ENCODE measurements at regions not wholly inside any gene's neighbourhood (a gene's known extent, or its start where the extent isn't known, plus 50 kb on each side); places are given as distances from the start of the nearest gene placed in this dataset.

DNA sequence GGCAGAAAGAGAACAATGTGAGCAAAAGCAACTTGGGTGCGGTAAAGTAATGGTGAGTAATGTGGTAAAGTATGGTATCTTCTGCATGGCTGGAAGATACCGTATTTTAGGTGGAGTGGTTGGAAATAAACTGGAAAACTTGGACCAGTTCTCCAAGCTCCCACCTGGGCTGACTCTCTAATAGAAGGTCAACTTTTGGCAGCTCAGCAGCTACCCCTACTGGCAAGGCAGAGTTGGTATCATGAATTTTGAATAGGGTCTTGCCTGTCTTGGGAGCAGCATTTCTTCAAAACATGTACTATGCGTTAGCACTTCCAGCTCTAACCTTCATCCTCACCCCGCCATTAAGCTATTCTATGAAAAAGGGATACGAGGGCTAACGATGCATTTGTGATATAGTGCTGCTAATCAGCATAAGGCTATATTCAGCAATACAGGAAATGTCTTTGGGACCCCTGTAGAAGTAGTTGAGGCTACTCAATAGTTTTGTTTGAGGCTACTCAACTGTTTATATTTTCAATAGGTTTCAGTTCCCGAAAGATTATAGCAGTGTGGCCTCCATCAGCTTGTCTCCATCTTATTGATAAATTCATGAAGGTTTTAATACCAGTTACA, 276.3 kb upstream of the FAR2 start:
- Mint-ChIP-seq H3K27ac (no peak overlapping the region), H3K4me3 (no peak overlapping the region), H3K27me3 (peaks cover under 1% of the 10 kb centered on the region), H3K4me1 (no peaks in the 10 kb centered on the region), H3K36me3 (ENCODE audit: low read depth) (no peaks in the 10 kb centered on the region)
- ATAC-seq (no peak), DNase-seq (no peak)
- H3K9me3 ChIP-seq (ENCODE audit: control insufficient read depth, low read length, poor library complexity, severe bottlenecking) = no peaks in the 10 kb centered on the region

DNA sequence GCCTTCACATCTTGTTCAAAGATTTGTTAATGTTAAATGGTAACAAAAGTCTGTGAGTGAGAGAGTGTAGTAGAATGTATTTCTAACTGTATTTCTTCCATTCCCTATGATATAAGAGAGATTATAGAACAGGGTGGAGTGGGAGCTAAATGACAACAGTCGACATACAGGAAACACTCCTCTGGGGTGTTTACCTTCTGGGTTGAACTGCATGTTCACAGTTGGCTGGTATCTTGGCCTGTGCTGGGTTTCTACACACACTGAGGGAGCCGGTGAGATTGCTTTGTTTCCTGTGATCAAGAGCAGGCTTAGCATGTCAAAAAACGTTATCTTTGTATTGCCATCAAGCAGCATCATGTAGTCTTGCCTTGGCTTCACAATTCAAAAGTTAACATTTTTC, 274.3 kb upstream of the FAR2 start:
- ATAC-seq (no peak), DNase-seq (no peak)
- Mint-ChIP-seq H3K4me3 (no peak overlapping the region), H3K36me3 (ENCODE audit: low read depth) (no peaks in the 10 kb centered on the region), H3K4me1 (no peaks in the 10 kb centered on the region), H3K27me3 (no peaks in the 10 kb centered on the region), H3K27ac (no peak overlapping the region)
- H3K9me3 ChIP-seq (ENCODE audit: control insufficient read depth, low read length, poor library complexity, severe bottlenecking) = no peaks in the 10 kb centered on the region

DNA sequence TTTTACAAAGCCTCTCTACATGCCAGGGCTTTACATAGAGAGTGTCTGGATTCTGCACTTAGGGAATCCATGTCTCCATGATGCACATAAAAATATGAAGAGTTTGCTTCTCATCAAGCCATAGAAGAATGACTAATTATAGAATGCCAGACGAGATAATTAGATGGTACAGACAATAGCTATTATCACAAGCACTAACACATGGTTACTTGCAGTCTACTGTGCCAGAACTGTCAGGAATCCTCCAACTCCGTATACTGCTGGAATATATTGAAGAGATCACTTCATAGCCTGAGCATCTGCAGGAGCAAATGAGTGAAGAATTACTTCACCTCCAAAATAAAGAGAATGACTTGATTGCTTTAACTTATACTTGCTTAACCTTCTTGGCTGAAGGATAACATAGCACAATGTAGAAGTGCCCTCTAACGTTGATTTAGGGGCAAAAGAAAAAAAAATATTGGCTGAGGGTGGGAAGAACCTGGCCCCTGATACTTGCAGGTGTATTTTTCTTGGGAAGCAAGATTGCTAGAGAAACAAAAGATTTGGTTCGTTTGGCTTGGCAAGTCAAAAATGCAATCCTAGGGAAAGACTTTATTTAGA, 272.8 kb upstream of the FAR2 start:
- H3K4me1 Mint-ChIP-seq = no peaks in the 10 kb centered on the region
- no peak overlapping the region for H3K27ac Mint-ChIP-seq
- H3K27me3 Mint-ChIP-seq = no peaks in the 10 kb centered on the region
- no peaks in the 10 kb centered on the region for H3K9me3 ChIP-seq (ENCODE audit: control insufficient read depth, low read length, poor library complexity, severe bottlenecking)
- ATAC-seq (no peak), DNase-seq (no peak)
- no peak overlapping the region for H3K4me3 Mint-ChIP-seq
- no peaks in the 10 kb centered on the region for H3K36me3 Mint-ChIP-seq (ENCODE audit: low read depth)

DNA sequence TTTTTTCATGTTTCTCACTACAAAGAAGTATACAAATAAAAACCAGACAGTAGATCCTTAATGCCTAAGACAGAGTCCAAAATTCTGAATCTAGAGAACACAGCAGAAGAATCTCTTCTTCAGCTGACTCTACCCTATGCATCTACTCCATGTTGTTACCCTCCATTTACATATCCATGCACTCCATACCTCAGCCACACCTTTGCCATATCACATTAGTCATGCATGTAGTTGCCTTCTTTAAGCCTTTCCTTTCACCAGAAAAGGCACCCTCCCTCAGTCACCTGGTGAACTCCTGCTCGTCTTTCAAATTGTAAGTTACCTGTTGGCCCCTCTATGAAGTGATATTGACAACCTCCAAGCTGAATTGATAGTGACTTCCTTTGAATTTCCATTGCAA, 271.2 kb upstream of the FAR2 start:
- H3K9me3 ChIP-seq (ENCODE audit: control insufficient read depth, low read length, poor library complexity, severe bottlenecking) = no peaks in the 10 kb centered on the region
- no peak for ATAC-seq
- Mint-ChIP-seq H3K27me3 (no peaks in the 10 kb centered on the region), H3K4me3 (no peak overlapping the region), H3K4me1 (no peaks in the 10 kb centered on the region), H3K36me3 (ENCODE audit: low read depth) (no peaks in the 10 kb centered on the region), H3K27ac (no peak overlapping the region)
- DNase-seq = no peak

DNA sequence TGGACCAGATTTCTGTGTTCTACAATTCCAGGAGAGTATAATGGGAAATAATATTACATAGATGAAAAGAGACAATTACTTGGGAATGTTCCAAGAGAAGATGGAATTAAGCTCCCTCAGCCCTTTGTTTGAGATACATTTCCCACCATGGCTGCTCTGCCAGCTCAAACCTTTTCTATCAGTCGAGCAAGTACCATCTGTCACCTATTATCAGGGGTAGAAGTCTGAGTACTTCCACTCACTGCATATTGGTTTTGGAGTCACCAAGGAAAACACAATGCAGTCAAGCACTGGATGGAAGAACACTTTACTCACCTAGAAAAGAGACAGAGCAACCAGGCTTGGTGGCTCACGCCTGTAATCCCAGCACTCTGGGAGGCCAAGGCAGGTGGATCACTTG, 270.4 kb upstream of the FAR2 start:
- no peaks in the 10 kb centered on the region for H3K9me3 ChIP-seq (ENCODE audit: control insufficient read depth, low read length, poor library complexity, severe bottlenecking)
- Mint-ChIP-seq H3K27ac (no peak overlapping the region), H3K36me3 (ENCODE audit: low read depth) (no peaks in the 10 kb centered on the region), H3K27me3 (no peaks in the 10 kb centered on the region), H3K4me3 (no peak overlapping the region), H3K4me1 (no peaks in the 10 kb centered on the region)
- ATAC-seq (no peak), DNase-seq (no peak)

DNA sequence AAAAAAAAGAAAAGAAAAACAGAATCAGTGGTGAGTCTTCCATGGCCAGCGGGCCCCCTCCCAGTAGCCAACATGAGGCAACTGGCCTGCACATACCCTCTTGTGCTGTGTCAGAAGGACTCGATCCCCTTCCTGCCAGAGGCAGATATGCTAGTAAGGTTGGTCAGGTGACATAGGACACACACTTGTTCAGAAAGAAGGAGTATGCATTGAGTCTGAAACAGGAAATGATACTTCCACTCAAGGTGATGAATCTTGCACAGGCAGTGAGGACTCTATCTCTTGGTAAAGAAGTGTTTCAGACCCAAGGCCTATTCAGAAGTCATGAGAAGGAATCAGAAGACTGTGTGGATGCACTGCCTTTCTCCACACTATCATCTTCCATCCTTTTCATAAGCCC, 269.7 kb upstream of the FAR2 start:
- H3K36me3 Mint-ChIP-seq (ENCODE audit: low read depth) = no peaks in the 10 kb centered on the region
- H3K4me1 Mint-ChIP-seq = no peaks in the 10 kb centered on the region
- H3K27ac Mint-ChIP-seq = no peak overlapping the region
- H3K9me3 ChIP-seq (ENCODE audit: control insufficient read depth, low read length, poor library complexity, severe bottlenecking) = no peaks in the 10 kb centered on the region
- DNase-seq (no peak), ATAC-seq (no peak)
- no peak overlapping the region for H3K4me3 Mint-ChIP-seq
- H3K27me3 Mint-ChIP-seq = no peaks in the 10 kb centered on the region

DNA sequence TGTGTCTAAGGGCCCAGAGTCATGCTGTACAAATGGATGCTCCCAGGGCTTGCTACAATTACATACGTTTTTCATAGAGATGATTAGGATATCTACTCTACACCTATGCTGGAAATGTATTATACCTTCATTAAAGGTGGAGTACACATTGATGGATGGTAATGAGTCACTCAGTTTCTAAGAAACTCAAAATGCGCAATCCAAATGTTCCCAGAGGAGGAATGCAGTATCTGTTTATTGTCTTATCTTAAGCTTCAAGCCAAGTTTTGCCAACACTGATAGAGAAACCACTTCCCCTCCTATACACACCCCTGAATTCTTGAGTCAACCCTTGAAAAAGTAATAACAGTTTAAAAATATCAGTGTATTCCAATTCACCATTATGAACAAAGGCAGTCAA, 266.6 kb upstream of the FAR2 start:
- H3K9me3 ChIP-seq (ENCODE audit: control insufficient read depth, low read length, poor library complexity, severe bottlenecking) = no peaks in the 10 kb centered on the region
- H3K4me1 Mint-ChIP-seq = no peaks in the 10 kb centered on the region
- H3K27me3 Mint-ChIP-seq = no peaks in the 10 kb centered on the region
- ATAC-seq (no peak), DNase-seq (no peak)
- H3K4me3 Mint-ChIP-seq = no peak overlapping the region
- no peak overlapping the region for H3K27ac Mint-ChIP-seq
- H3K36me3 Mint-ChIP-seq (ENCODE audit: low read depth) = no peaks in the 10 kb centered on the region

DNA sequence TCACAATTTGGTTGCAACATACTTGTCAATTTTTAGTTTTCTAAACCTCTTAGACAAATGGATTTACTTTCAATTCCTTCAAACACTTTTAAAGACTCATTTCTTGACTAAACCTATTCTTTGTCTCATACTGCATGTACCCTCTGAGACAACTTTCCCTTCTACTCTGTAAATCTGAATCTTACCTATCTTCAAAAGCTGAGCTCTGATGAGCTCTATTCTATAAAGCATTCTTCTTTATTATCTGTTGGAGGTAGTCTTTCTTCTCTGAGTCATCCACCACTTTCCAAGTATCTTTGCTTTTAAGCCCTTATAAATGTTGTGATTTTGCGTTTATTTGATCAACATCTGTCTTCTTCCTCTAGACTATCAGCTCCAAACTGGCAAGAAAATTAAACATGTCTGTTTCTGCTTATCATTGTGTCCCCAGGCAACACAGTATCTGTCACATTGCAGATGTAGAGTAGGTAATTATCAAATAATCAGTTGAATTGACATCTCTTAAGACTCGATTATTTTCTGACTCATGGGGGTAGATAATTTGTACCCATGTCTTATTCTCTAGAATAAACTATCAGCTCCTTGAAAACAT, 265.6 kb upstream of the FAR2 start:
- Mint-ChIP-seq H3K27me3 (no peaks in the 10 kb centered on the region), H3K4me3 (no peak overlapping the region), H3K4me1 (no peaks in the 10 kb centered on the region), H3K36me3 (ENCODE audit: low read depth) (no peaks in the 10 kb centered on the region), H3K27ac (no peak overlapping the region)
- no peaks in the 10 kb centered on the region for H3K9me3 ChIP-seq (ENCODE audit: control insufficient read depth, low read length, poor library complexity, severe bottlenecking)
- ATAC-seq (no peak), DNase-seq (no peak)

DNA sequence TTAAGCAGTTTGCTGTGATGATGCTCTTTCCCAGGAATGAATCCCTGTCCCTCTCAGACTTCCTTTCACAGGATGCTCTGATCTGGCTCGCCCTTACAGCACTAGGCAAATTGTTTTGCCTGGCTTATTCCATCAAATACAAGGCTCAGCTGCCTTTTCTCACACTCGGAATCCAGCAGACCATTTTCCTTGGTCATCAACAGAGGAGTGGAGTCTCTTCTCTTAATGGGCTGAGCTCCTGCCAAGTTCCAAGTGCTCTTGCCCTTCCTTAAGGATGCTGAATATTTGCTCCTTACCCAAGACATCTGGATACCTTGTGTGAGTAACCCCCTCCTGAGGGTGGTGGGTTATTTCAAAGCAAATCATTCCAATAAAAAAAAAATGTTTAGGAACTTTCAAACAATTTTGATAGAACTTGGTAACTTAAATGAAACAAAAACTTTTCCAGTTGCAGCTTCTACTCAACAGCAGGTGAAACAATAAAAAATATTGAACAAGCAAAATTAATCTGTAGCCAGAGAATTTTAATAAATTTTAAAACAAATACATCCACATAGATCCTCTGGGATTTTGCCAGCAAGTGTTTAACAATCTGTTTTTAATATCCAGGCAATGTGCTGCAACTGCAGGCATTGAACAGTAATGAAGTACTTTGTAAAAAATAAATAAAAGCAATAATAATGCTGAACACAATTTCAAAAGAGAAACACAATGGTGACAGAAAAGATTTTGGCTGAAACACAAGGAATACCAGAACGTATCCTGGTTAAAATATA, 264.0 kb upstream of the FAR2 start:
- Mint-ChIP-seq H3K36me3 (ENCODE audit: low read depth) (no peaks in the 10 kb centered on the region), H3K4me3 (no peak overlapping the region), H3K27me3 (no peaks in the 10 kb centered on the region), H3K27ac (no peak overlapping the region), H3K4me1 (no peaks in the 10 kb centered on the region)
- DNase-seq (no peak), ATAC-seq (no peak)
- no peaks in the 10 kb centered on the region for H3K9me3 ChIP-seq (ENCODE audit: control insufficient read depth, low read length, poor library complexity, severe bottlenecking)

DNA sequence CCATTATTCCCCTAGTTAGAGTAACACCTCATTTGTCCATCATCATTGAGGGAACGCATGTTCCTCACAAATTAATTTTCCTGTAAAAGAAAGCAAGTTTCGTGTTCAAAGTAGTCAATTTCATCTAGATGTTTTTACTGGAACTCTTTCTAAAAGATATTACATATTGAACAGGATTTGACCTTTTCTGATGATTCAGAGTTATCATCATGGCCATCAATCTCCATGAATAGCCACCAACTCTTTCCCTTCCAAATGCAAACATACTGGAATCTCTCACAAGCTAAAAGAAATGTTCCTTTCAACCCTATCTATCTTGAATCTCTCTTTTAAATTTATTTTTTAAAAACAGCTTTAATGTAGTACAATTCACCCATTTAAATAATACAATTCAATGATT, 263.1 kb upstream of the FAR2 start:
- H3K27ac Mint-ChIP-seq = no peak overlapping the region
- no peak for ATAC-seq
- H3K36me3 Mint-ChIP-seq (ENCODE audit: low read depth) = no peaks in the 10 kb centered on the region
- DNase-seq = no peak
- H3K9me3 ChIP-seq (ENCODE audit: control insufficient read depth, low read length, poor library complexity, severe bottlenecking) = no peaks in the 10 kb centered on the region
- H3K4me3 Mint-ChIP-seq = no peak overlapping the region
- H3K4me1 Mint-ChIP-seq = no peaks in the 10 kb centered on the region
- H3K27me3 Mint-ChIP-seq = no peaks in the 10 kb centered on the region

DNA sequence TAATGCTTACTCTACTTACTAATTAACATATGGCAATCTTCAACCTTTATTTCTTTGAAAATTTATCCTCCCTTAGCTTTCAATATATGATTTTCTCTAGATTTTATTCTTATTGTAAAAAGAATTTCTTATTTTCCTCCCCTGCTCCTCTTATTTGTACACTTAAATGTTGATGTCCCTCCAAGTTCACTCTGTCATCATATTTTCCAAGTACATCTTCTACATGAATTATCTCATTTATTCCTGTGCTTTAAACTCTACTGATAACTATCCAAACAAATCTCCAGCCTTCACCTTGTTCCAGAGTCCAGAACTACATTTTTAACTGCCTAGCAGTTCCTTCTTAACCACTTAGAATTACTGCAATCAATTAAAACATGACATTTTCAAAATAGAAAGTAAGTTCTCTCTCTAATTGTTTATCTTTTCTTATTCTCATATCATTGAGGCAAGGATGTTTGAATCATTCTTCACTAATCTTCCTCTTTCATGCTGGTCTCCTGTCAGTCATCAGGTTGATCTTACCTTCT, 261.6 kb upstream of the FAR2 start:
- ATAC-seq (no peak), DNase-seq (no peak)
- no peaks in the 10 kb centered on the region for H3K36me3 Mint-ChIP-seq (ENCODE audit: low read depth)
- no peaks in the 10 kb centered on the region for H3K27me3 Mint-ChIP-seq
- peaks cover 3% of the 10 kb centered on the region for H3K9me3 ChIP-seq (ENCODE audit: control insufficient read depth, low read length, poor library complexity, severe bottlenecking)
- H3K27ac Mint-ChIP-seq = no peak overlapping the region
- H3K4me3 Mint-ChIP-seq = no peak overlapping the region
- H3K4me1 Mint-ChIP-seq = no peaks in the 10 kb centered on the region

DNA sequence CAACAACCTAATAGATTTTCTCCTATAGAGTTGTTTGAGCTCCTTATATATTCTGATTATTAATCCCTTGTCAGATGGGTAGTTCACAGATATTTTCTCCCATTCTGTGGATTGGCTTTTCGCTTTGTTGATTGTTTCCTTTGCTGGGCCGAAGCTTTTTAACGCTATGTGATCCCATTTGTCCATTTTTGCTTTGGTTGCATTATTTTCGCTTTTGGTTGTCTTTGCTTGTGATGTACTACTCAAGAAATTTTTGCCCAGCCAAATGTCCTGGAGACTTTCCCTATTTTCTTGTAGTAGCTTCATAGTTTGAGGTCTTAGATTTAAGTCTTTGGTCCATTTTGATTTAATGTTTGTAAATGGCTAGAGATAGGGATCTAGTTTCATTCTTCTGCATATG, 258.4 kb upstream of the FAR2 start:
- no peaks in the 10 kb centered on the region for H3K36me3 Mint-ChIP-seq (ENCODE audit: low read depth)
- H3K27me3 Mint-ChIP-seq = no peaks in the 10 kb centered on the region
- ATAC-seq = no peak
- no peak overlapping the region for H3K27ac Mint-ChIP-seq
- peaks cover 3% of the 10 kb centered on the region for H3K9me3 ChIP-seq (ENCODE audit: control insufficient read depth, low read length, poor library complexity, severe bottlenecking)
- H3K4me3 Mint-ChIP-seq = no peak overlapping the region
- no peaks in the 10 kb centered on the region for H3K4me1 Mint-ChIP-seq
- no peak for DNase-seq

DNA sequence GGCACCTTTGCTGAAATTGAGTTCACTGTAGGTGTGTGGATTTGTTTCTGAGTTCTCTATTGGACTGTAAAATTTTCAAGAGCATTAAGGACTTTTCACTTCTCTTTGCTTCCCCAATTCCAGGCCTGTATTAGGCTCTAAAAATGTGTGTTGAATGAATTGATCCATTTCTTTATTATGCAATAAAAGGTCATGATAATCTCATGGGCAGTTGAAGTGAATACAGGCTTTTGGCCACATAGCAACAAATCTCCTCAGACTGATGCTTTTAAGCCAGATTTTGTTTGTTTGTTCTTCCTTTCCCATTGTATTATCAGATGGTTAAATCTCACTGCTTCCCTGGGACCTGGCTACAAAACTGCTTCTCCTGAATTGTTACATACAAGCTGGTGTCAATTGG, 258.0 kb upstream of the FAR2 start:
- Mint-ChIP-seq H3K36me3 (ENCODE audit: low read depth) (no peaks in the 10 kb centered on the region), H3K4me3 (no peak overlapping the region), H3K27me3 (no peaks in the 10 kb centered on the region), H3K4me1 (no peaks in the 10 kb centered on the region), H3K27ac (no peak overlapping the region)
- peaks cover 3% of the 10 kb centered on the region for H3K9me3 ChIP-seq (ENCODE audit: control insufficient read depth, low read length, poor library complexity, severe bottlenecking)
- no peak for DNase-seq
- no peak for ATAC-seq
